Jurkat, Clone E6-1 (cell line): ENCODE measurements at regions not wholly inside any gene's neighbourhood (a gene's known extent, or its start where the extent isn't known, plus 50 kb on each side); places are given as distances from the start of the nearest gene placed in this dataset.
"Not testable (repeated sequence)": the region's sequence is repeated elsewhere in the genome, so short reads cannot be mapped to it uniquely, and the experiment has no call there.

Experiments
- DNase-seq: peaks from one replicate; pipeline ENCODE4 v3.0.0-alpha.2; 2011; ENCODE audit warnings: low read depth, low spot score
- H3K4me3 ChIP-seq: 2 replicates; pipeline ENCODE4 v1.5.1; 2011; ENCODE audit warnings: mild to moderate bottlenecking, low read length, control low read depth, moderate library complexity

GRCh38 chr9:31740705-31741104 is 643.7 kb upstream of the ACO1 start:
- no peak overlapping the region for H3K4me3 ChIP-seq
- DNase-seq = no peak

- DNase-seq = no peak
- H3K4me3 ChIP-seq = no peak overlapping the region
These were observed 639.9 kb upstream of the ACO1 start for GRCh38 chr9:31744589-31744988.

GRCh38 chr9:31745468-31745867 is 639.0 kb upstream of the ACO1 start:
- no peak for DNase-seq
- H3K4me3 ChIP-seq = no peak overlapping the region

- no peak for DNase-seq
- H3K4me3 ChIP-seq = no peak overlapping the region
These were observed 638.6 kb upstream of the ACO1 start for GRCh38 chr9:31745886-31746285.

GRCh38 chr9:31753756-31754155 is 630.7 kb upstream of the ACO1 start:
- no peak overlapping the region for H3K4me3 ChIP-seq
- no peak for DNase-seq

GRCh38 chr9:31759703-31760102 is 624.7 kb upstream of the ACO1 start:
- H3K4me3 ChIP-seq = no peak overlapping the region
- no peak for DNase-seq

- DNase-seq, H3K4me3 ChIP-seq: not testable (repeated sequence)
These were observed 610.4 kb upstream of the ACO1 start for GRCh38 chr9:31774021-31774420.

GRCh38 chr9:31774571-31774970 is 609.9 kb upstream of the ACO1 start:
- DNase-seq = no peak
- no peak overlapping the region for H3K4me3 ChIP-seq

GRCh38 chr9:31776471-31776870 is 608.0 kb upstream of the ACO1 start:
- no peak overlapping the region for H3K4me3 ChIP-seq
- no peak for DNase-seq

- H3K4me3 ChIP-seq = no peak overlapping the region
- DNase-seq = no peak
These were observed 601.0 kb upstream of the ACO1 start for GRCh38 chr9:31783491-31783890.

GRCh38 chr9:31790720-31791119 is 593.7 kb upstream of the ACO1 start:
- DNase-seq = no peak
- no peak overlapping the region for H3K4me3 ChIP-seq

GRCh38 chr9:31799953-31800609 is 584.4 kb upstream of the ACO1 start:
- DNase-seq = no peak
- H3K4me3 ChIP-seq = no peak overlapping the region

- H3K4me3 ChIP-seq = no peak overlapping the region
- no peak for DNase-seq
These were observed 576.7 kb upstream of the ACO1 start for GRCh38 chr9:31807574-31808256.

GRCh38 chr9:31808766-31809165 is 575.7 kb upstream of the ACO1 start:
- DNase-seq = no peak
- H3K4me3 ChIP-seq = no peak overlapping the region

- DNase-seq = no peak
- H3K4me3 ChIP-seq = no peak overlapping the region
These were observed 564.0 kb upstream of the ACO1 start for GRCh38 chr9:31820426-31820825.

GRCh38 chr9:31821583-31821982 is 562.9 kb upstream of the ACO1 start:
- no peak for DNase-seq
- H3K4me3 ChIP-seq = no peak overlapping the region

GRCh38 chr9:31823365-31823764 is 561.1 kb upstream of the ACO1 start:
- DNase-seq = no peak

GRCh38 chr9:31824860-31825259 is 559.6 kb upstream of the ACO1 start:
- no peak overlapping the region for H3K4me3 ChIP-seq
- DNase-seq = no peak

More at GRCh38 chr9:31823365-31823764, 561.1 kb upstream of the ACO1 start:
- H3K4me3 ChIP-seq = no peak overlapping the region

GRCh38 chr9:31837211-31837610 is 547.2 kb upstream of the ACO1 start:
- no peak for DNase-seq
- no peak overlapping the region for H3K4me3 ChIP-seq

- no peak for DNase-seq
These were observed 545.2 kb upstream of the ACO1 start for GRCh38 chr9:31839273-31839672.

GRCh38 chr9:31840702-31841101 is 543.7 kb upstream of the ACO1 start:
- H3K4me3 ChIP-seq = no peak overlapping the region
- DNase-seq = no peak

More at GRCh38 chr9:31839273-31839672, 545.2 kb upstream of the ACO1 start:
- H3K4me3 ChIP-seq = no peak overlapping the region
